ENCODE measurements at regions not wholly inside any gene's neighbourhood (a gene's known extent, or its start where the extent isn't known, plus 50 kb on each side); places are given as distances from the start of the nearest gene placed in this dataset.
A peak's percentile ranks its signal among the peaks of the same experiment; 100 is the strongest.

GRCh38 chr15:39083213-39083612, 497.7 kb upstream of the THBS1 start:
- intact Hi-C loops (cut with DNase I; ENCODE audit: low total_unique reads), result no loop called here
- Histone ChIP-seq H3K27ac (no peak overlapping the region), H3K4me1 (peaks cover 0 to 16% (median 0%) of the 10 kb centered on the region in 6 donors), H3K36me3 (no peaks in the 10 kb centered on the region), H3K4me3 (no peak overlapping the region), H3K27me3 (replicated peaks in 1 of 7) (no peaks in the 10 kb centered on the region), H3K9me3 (no peaks in the 10 kb centered on the region)
- WGBS, 5 donors, result 47 to 86% (median 66%) methylated on average over 2 of the region's 2 CpGs
- no peak for DNase-seq
- TF ChIP-seq POLR2A (IDR thresholded peaks at IDR 0.05), result no peak
- TF ChIP-seq POLR2AphosphoS5 (IDR thresholded peaks at IDR 0.05), result no peak
- TF ChIP-seq CTCF (IDR thresholded peaks at IDR 0.05 in 8 of 11, conservative IDR thresholded peaks at IDR 0.05 in 3 of 11), result no peak

GRCh38 chr15:39084674-39085530, 496.0 kb upstream of the THBS1 start:
- Histone ChIP-seq H3K9me3 (no peaks in the 10 kb centered on the region), H3K4me1 (peaks cover 0 to 16% (median 0%) of the 10 kb centered on the region in 6 donors), H3K27ac (peak overlapping the region in 5 of 8 donors; percentile 13 to 55 (median 26)), H3K27me3 (replicated peaks in 1 of 7) (no peaks in the 10 kb centered on the region), H3K4me3 (no peak overlapping the region), H3K36me3 (no peaks in the 10 kb centered on the region)
- DNase-seq, result no peak
- TF ChIP-seq POLR2AphosphoS5 (IDR thresholded peaks at IDR 0.05) (no peak), POLR2A (IDR thresholded peaks at IDR 0.05) (no peak), CTCF (IDR thresholded peaks at IDR 0.05 in 8 of 11, conservative IDR thresholded peaks at IDR 0.05 in 3 of 11) (no peak)
- WGBS, 5 donors, result 45 to 58% (median 54%) methylated on average over 12 of the region's 12 CpGs
- intact Hi-C loops (cut with DNase I; ENCODE audit: low total_unique reads), result no loop called here

- Histone ChIP-seq H3K4me1 (peaks cover 0 to 16% (median 0%) of the 10 kb centered on the region in 6 donors), H3K9me3 (no peaks in the 10 kb centered on the region), H3K27ac (no peak overlapping the region), H3K36me3 (no peaks in the 10 kb centered on the region), H3K4me3 (no peak overlapping the region), H3K27me3 (replicated peaks in 1 of 7) (no peaks in the 10 kb centered on the region)
- intact Hi-C loops (cut with DNase I; ENCODE audit: low total_unique reads), result no loop called here
- TF ChIP-seq CTCF (IDR thresholded peaks at IDR 0.05 in 8 of 11, conservative IDR thresholded peaks at IDR 0.05 in 3 of 11) (no peak), POLR2AphosphoS5 (IDR thresholded peaks at IDR 0.05) (no peak), POLR2A (IDR thresholded peaks at IDR 0.05) (no peak)
- 71 to 87% (median 79%) methylated on average over 5 of the region's 5 CpGs for WGBS, 5 donors
- DNase-seq, result no peak
These were observed 494.2 kb upstream of the THBS1 start for GRCh38 chr15:39086641-39087040.

GRCh38 chr15:39088156-39088555, 492.7 kb upstream of the THBS1 start:
- DNase-seq, result no peak
- Histone ChIP-seq H3K36me3 (no peaks in the 10 kb centered on the region), H3K27ac (no peak overlapping the region), H3K9me3 (no peaks in the 10 kb centered on the region), H3K27me3 (replicated peaks in 1 of 7) (peaks cover 0 to 11% (median 0%) of the 10 kb centered on the region in 7 donors), H3K4me3 (no peak overlapping the region), H3K4me1 (peaks cover 0 to 16% (median 0%) of the 10 kb centered on the region in 6 donors)
- intact Hi-C loops (cut with DNase I; ENCODE audit: low total_unique reads), result no loop called here
- 68 to 85% (median 75%) methylated on average over 1 of the region's 1 CpG for WGBS, 5 donors
- TF ChIP-seq CTCF (IDR thresholded peaks at IDR 0.05 in 8 of 11, conservative IDR thresholded peaks at IDR 0.05 in 3 of 11) (no peak), POLR2A (IDR thresholded peaks at IDR 0.05) (no peak), POLR2AphosphoS5 (IDR thresholded peaks at IDR 0.05) (no peak)

All from spleen (tissue), 11 donors.